Uterus (tissue), 3 donors: ENCODE measurements at regions not wholly inside any gene's neighbourhood (a gene's known extent, or its start where the extent isn't known, plus 50 kb on each side); places are given as distances from the start of the nearest gene placed in this dataset.
A peak's percentile ranks its signal among the peaks of the same experiment; 100 is the strongest.

Source experiments
- DNase-seq, 2 donors: peaks; one replicate each; pipeline ENCODE4 v3.0.0-alpha.2; 2019 to 2020
- H3K27ac ChIP-seq, 2 donors: fragments of 200-600 bp; sonication (generic); 1 replicate in 1 of 2; 2 replicates in 1 of 2; pipeline ENCODE4 v1.5.1; 2016 to 2018
- H3K27me3 ChIP-seq, 2 donors: fragments of 200-600 bp; sonication (generic); one replicate each; pipeline ENCODE4 v1.5.1; 2018 to 2019; ENCODE audit warnings: control low read depth in 1 of 2
- H3K36me3 ChIP-seq, 2 donors: fragments of 200-600 bp; sonication (generic); one replicate each; pipeline ENCODE4 v1.5.1; 2019; ENCODE audit warnings: control low read depth in 1 of 2
- H3K4me1 ChIP-seq, 2 donors: fragments of 200-600 bp; sonication (generic); one replicate each; pipeline ENCODE4 v1.5.1; 2018 to 2019; ENCODE audit warnings: control low read depth in 1 of 2
- H3K4me3 ChIP-seq, 2 donors: fragments of 200-600 bp; sonication (generic); 1 replicate in 1 of 2; 2 replicates in 1 of 2; pipeline ENCODE4 v1.5.1; 2018 to 2019; ENCODE audit warnings: mild to moderate bottlenecking in 1 of 2
- H3K9me3 ChIP-seq, 2 donors: fragments of 200-600 bp; sonication (generic); one replicate each; pipeline ENCODE4 v1.5.1; 2019; ENCODE audit warnings: control low read depth in 1 of 2
- POLR2A ChIP-seq, 2 donors: fragments of 450-650 bp; IDR thresholded peaks; one replicate each; pipeline ENCODE4 v1.6.1; 2016; ENCODE audit warnings: antibody characterized with exemption in 2 of 2, mild to moderate bottlenecking in 1 of 2, moderate library complexity in 1 of 2
- intact Hi-C: fragments of 100-400 bp; cut with DNase I; formaldehyde crosslinking; loops from one replicate; pipeline ENCODE4 v1.15.1; 2023; ENCODE audit warnings: low total_unique reads
- TF ChIP-seq, protein P1 (sequence below), 4 experiments: fragments of 200-600 bp in 2 of 4; fragments of 450-650 bp in 2 of 4; sonication (generic) in 2 of 4; IDR thresholded peaks; one replicate each; pipeline ENCODE4 v1.5.1; 2016 to 2019; ENCODE audit warnings: antibody characterized with exemption in 4 of 4, mild to moderate bottlenecking in 2 of 4, moderate library complexity in 1 of 4
- donor health status: DM: yes; HTN: yes; CAD: no.

DNA sequence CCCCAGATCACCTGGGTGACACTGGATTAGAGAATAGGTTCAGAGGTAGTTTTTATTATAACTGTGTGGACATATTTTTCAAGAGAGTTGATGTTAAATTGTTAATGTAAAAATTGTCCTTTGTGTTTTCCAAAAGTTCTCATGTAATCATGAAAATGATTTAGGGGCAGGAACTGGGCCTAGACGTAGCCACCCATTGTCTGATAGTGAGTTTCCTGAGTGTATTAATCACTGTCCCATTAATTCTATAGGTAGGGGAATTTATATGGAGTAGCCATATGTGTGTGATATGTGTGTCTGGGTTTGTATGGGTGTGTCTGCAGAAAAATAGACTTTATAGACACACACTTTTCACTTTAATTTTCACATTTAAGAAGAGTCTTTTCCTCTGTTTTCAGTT is 144.6 kb upstream of the RAI14 start:
- TF ChIP-seq, protein P1, sequence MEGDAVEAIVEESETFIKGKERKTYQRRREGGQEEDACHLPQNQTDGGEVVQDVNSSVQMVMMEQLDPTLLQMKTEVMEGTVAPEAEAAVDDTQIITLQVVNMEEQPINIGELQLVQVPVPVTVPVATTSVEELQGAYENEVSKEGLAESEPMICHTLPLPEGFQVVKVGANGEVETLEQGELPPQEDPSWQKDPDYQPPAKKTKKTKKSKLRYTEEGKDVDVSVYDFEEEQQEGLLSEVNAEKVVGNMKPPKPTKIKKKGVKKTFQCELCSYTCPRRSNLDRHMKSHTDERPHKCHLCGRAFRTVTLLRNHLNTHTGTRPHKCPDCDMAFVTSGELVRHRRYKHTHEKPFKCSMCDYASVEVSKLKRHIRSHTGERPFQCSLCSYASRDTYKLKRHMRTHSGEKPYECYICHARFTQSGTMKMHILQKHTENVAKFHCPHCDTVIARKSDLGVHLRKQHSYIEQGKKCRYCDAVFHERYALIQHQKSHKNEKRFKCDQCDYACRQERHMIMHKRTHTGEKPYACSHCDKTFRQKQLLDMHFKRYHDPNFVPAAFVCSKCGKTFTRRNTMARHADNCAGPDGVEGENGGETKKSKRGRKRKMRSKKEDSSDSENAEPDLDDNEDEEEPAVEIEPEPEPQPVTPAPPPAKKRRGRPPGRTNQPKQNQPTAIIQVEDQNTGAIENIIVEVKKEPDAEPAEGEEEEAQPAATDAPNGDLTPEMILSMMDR (IDR thresholded peaks at IDR 0.05) = no peak
- TF ChIP-seq POLR2A (IDR thresholded peaks at IDR 0.05) = no peak

DNA sequence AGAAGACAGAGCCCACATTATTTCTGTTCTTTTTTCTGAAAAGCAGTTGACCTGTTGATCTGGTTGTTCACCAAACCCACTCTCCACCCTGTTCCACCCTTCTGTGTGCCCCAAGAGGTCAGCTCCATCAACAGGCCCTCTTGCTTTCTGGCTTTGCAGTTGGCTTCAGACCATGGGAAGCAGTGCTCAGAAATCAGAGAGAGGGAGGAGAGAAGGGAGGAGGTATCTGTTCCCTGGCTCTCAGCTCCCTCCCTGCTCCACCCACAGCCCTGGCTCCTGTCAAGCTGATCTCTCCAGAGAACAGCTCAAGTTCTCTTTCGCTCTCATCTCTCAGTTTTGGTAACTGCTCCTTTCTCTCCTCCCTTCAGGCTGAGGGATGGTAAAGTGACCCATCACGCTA is 144.2 kb upstream of the RAI14 start:
- H3K4me1 ChIP-seq = peaks cover 0 to 4% of the 10 kb centered on the region in 2 donors
- H3K9me3 ChIP-seq = no peaks in the 10 kb centered on the region
- intact Hi-C loops = no loop called here
- TF ChIP-seq POLR2A (IDR thresholded peaks at IDR 0.05) = no peak
- TF ChIP-seq, protein P1 (IDR thresholded peaks at IDR 0.05) = no peak
- H3K27ac ChIP-seq = peak overlapping the region; percentile 84
- no peaks in the 10 kb centered on the region for H3K27me3 ChIP-seq
- no peak overlapping the region for H3K4me3 ChIP-seq
- H3K36me3 ChIP-seq = no peaks in the 10 kb centered on the region
- DNase-seq = peak; percentile 76 to 82

More for the DNA sequence above, 144.6 kb upstream of the RAI14 start:
- H3K27me3 ChIP-seq = no peaks in the 10 kb centered on the region
- no peaks in the 10 kb centered on the region for H3K9me3 ChIP-seq
- no peaks in the 10 kb centered on the region for H3K36me3 ChIP-seq
- no peak overlapping the region for H3K4me3 ChIP-seq
- peaks cover 0 to 4% of the 10 kb centered on the region in 2 donors for H3K4me1 ChIP-seq
- intact Hi-C loops = no loop called here
- DNase-seq = no peak
- H3K27ac ChIP-seq = peak overlapping the region; percentile 84

DNA sequence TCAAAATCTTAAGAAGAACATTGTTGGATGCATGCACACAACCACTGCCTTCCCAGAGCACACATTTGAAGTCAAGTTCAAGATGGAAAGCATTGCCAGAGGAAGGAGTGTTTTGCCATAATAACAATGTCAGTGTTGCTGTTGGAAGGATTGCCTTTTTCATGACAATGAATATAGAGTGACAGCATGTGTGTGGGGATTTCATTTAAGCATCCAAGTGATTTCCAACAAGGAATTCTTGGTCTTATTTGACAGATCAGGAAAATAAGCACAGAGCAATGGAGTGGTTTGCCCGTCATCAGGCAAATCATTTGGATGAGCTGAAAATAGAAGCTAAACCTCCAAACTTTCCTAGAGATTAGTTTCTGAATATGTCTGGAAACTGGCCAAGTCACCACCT is 140.0 kb upstream of the RAI14 start:
- H3K4me1 ChIP-seq = peaks cover 0 to 4% of the 10 kb centered on the region in 2 donors
- H3K27ac ChIP-seq = no peak overlapping the region
- H3K27me3 ChIP-seq = no peaks in the 10 kb centered on the region
- intact Hi-C loops = no loop called here
- no peak overlapping the region for H3K4me3 ChIP-seq
- H3K9me3 ChIP-seq = no peaks in the 10 kb centered on the region
- TF ChIP-seq POLR2A (IDR thresholded peaks at IDR 0.05) = no peak
- TF ChIP-seq, protein P1 (IDR thresholded peaks at IDR 0.05) = no peak
- no peaks in the 10 kb centered on the region for H3K36me3 ChIP-seq
- no peak for DNase-seq

DNA sequence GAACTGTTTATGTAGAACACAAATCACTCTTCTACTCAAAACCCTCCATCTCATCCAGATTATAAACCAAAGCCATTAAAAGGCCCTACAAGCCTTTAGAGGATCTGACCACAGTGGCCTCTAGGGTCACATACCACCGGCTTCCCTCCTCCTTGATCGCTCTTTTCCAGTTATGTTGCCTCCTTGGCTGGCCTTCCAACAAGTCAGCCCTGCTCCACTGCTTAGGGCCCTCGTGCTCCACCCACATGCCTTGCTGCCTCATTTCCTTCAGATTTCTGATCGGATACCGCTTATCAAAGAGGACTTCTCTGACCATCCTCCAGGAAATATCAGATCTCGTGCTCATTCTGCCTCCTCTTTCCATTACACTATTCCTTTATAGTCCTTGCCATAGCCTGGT is 139.4 kb upstream of the RAI14 start:
- Histone ChIP-seq H3K27ac (no peak overlapping the region), H3K27me3 (no peaks in the 10 kb centered on the region), H3K36me3 (no peaks in the 10 kb centered on the region), H3K4me1 (peaks cover 0 to 4% of the 10 kb centered on the region in 2 donors), H3K4me3 (no peak overlapping the region), H3K9me3 (no peaks in the 10 kb centered on the region)
- no peak for DNase-seq
- intact Hi-C loops = no loop called here
- no peak for TF ChIP-seq POLR2A (IDR thresholded peaks at IDR 0.05)
- TF ChIP-seq, protein P1 (IDR thresholded peaks at IDR 0.05) = no peak

DNA sequence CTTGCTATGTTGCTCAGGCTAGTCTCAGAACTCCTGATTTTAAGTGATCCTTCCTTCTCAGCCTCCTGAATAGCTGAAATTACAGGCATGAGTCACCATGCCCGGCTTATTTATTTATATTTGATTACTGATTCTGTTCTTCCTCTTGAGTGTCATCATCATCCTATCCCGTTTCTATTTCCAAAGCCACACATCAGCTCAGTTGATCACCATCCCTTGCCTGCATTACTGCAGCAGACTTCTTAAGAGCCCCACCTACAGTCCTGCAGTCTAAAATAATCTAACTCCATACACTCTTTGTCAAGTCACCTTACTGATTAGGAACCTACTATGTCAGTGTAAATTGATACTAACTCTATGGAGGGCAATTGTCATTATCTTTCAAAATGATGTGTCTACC is 138.9 kb upstream of the RAI14 start:
- Histone ChIP-seq H3K27ac (no peak overlapping the region), H3K4me1 (peaks cover 0 to 4% of the 10 kb centered on the region in 2 donors), H3K4me3 (no peak overlapping the region), H3K36me3 (no peaks in the 10 kb centered on the region), H3K27me3 (no peaks in the 10 kb centered on the region), H3K9me3 (no peaks in the 10 kb centered on the region)
- no peak for DNase-seq
- intact Hi-C loops = no loop called here
- TF ChIP-seq, protein P1 (IDR thresholded peaks at IDR 0.05) = no peak
- no peak for TF ChIP-seq POLR2A (IDR thresholded peaks at IDR 0.05)
